ENCODE measurements at regions not wholly inside any gene's neighbourhood (a gene's known extent, or its start where the extent isn't known, plus 50 kb on each side); places are given as distances from the start of the nearest gene placed in this dataset.
A peak's percentile ranks its signal among the peaks of the same experiment; 100 is the strongest.

DNA sequence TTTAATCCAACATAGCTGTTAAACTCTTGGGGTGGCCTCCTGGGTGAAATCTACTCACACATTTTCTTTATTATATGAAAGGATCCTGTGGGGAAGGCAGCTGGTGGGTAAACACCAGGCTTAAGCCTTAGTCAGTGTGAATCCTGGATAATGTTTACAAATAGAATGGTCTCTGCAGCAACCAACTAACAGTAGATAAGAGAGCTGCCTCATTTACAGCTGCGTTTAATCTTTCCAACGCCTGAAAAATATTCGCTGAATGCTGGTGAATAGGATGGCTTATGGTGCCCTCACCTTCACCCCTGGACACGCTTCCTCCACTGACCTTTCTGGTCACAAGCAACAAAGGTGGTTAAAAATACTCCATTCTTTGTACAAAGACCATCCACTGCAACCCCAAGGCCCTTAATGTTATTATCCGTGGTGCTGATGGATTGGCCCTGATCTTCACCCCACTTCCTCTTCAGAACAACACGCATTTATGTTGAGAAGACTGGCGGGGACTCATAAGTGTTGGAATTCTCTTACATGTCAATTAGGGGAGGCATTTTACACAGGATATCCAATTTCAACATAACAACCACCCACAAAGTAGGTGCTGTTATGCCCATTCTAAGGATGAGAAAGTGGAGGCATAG lies 120.0 kb upstream of the FRMD4B start:
- Histone ChIP-seq H3K9me3 (no peaks in the 10 kb centered on the region), H3K36me3 (no peaks in the 10 kb centered on the region), H3K4me1 (peaks cover 5% of the 10 kb centered on the region), H3K27me3 (no peaks in the 10 kb centered on the region), H3K27ac (no peak overlapping the region), H3K4me3 (no peak overlapping the region)
- WGBS, result 57% methylated on average over 7 of the region's 7 CpGs
- no peak for TF ChIP-seq EP300 (IDR thresholded peaks at IDR 0.05)
- no peak for TF ChIP-seq POLR2A (IDR thresholded peaks at IDR 0.05)
- TF ChIP-seq CTCF (IDR thresholded peaks at IDR 0.05), result no peak
- TF ChIP-seq POLR2AphosphoS5 (IDR thresholded peaks at IDR 0.05), result no peak
- DNase-seq (ENCODE audit: low spot score in 2 of 2), result no peak

- no peaks in the 10 kb centered on the region for H3K27me3 ChIP-seq
- H3K36me3 ChIP-seq, result no peaks in the 10 kb centered on the region
- no peak for DNase-seq (ENCODE audit: low spot score in 2 of 2)
- WGBS, result 75% methylated on average over 3 of the region's 3 CpGs
- H3K4me1 ChIP-seq, result peaks cover 13% of the 10 kb centered on the region
- TF ChIP-seq EP300 (IDR thresholded peaks at IDR 0.05), result no peak
- no peak for TF ChIP-seq CTCF (IDR thresholded peaks at IDR 0.05)
- H3K27ac ChIP-seq, result no peak overlapping the region
- no peak overlapping the region for H3K4me3 ChIP-seq
- H3K9me3 ChIP-seq, result no peaks in the 10 kb centered on the region
Measured at GRCh38 chr3:69504232-69504631, 118.3 kb upstream of the FRMD4B start.

- H3K36me3 ChIP-seq, result no peaks in the 10 kb centered on the region
- no peak for TF ChIP-seq CTCF (IDR thresholded peaks at IDR 0.05)
- TF ChIP-seq EP300 (IDR thresholded peaks at IDR 0.05), result no peak
- TF ChIP-seq POLR2AphosphoS5 (IDR thresholded peaks at IDR 0.05), result no peak
- no peak for TF ChIP-seq POLR2A (IDR thresholded peaks at IDR 0.05)
- WGBS, result 55% methylated on average over 5 of the region's 5 CpGs
- no peaks in the 10 kb centered on the region for H3K27me3 ChIP-seq
- H3K27ac ChIP-seq, result peak overlapping the region; percentile 47
- no peak for DNase-seq (ENCODE audit: low spot score in 2 of 2)
- H3K9me3 ChIP-seq, result no peaks in the 10 kb centered on the region
- peaks cover 13% of the 10 kb centered on the region for H3K4me1 ChIP-seq
- H3K4me3 ChIP-seq, result no peak overlapping the region
Measured at GRCh38 chr3:69500604-69501003, 114.7 kb upstream of the FRMD4B start.

DNA sequence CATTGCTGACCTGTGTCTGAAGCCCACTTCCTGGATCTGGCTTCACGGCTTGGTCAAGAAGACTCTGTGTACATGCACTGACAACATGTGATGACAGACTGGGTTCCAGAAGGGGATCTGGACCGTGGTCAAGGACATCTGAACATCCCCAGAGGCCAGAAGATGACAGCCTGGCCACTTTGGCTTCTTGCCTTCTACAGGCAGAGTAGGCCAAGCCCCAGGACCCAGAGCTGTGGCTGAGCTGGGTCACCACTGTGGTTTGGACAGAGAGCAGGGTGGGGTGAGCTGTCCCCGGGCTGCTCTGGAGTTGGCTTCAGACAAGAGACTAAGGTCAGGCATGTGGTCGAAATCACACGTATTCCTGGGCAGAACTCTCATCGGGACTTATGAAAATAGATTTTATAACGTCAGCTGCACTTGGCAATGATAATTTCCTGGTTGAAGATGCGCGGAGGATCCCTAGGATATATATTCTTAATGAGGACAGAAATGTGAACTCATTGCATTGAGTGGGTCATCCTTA lies 114.1 kb upstream of the FRMD4B start:
- Histone ChIP-seq H3K4me1 (peaks cover 13% of the 10 kb centered on the region), H3K4me3 (no peak overlapping the region), H3K9me3 (no peaks in the 10 kb centered on the region), H3K27ac (peak overlapping the region; percentile 47), H3K27me3 (no peaks in the 10 kb centered on the region), H3K36me3 (no peaks in the 10 kb centered on the region)
- TF ChIP-seq CTCF (IDR thresholded peaks at IDR 0.05), result no peak
- DNase-seq (ENCODE audit: low spot score in 2 of 2), result peak; percentile 80 to 87
- 63% methylated on average over 8 of the region's 9 CpGs for WGBS

GRCh38 chr3:69499422-69499821 lies 113.5 kb upstream of the FRMD4B start:
- no peaks in the 10 kb centered on the region for H3K36me3 ChIP-seq
- peaks cover 13% of the 10 kb centered on the region for H3K4me1 ChIP-seq
- H3K9me3 ChIP-seq, result no peaks in the 10 kb centered on the region
- DNase-seq (ENCODE audit: low spot score in 2 of 2), result no peak
- H3K4me3 ChIP-seq, result no peak overlapping the region
- no peak overlapping the region for H3K27ac ChIP-seq
- TF ChIP-seq CTCF (IDR thresholded peaks at IDR 0.05) (no peak), EP300 (IDR thresholded peaks at IDR 0.05) (no peak), POLR2AphosphoS5 (IDR thresholded peaks at IDR 0.05) (no peak), POLR2A (IDR thresholded peaks at IDR 0.05) (no peak)
- H3K27me3 ChIP-seq, result no peaks in the 10 kb centered on the region
- WGBS, result 54% methylated on average over 3 of the region's 3 CpGs
